ENCODE measurements at regions not wholly inside any gene's neighbourhood (a gene's known extent, or its start where the extent isn't known, plus 50 kb on each side); places are given as distances from the start of the nearest gene placed in this dataset.
A peak's percentile ranks its signal among the peaks of the same experiment; 100 is the strongest.

DNA sequence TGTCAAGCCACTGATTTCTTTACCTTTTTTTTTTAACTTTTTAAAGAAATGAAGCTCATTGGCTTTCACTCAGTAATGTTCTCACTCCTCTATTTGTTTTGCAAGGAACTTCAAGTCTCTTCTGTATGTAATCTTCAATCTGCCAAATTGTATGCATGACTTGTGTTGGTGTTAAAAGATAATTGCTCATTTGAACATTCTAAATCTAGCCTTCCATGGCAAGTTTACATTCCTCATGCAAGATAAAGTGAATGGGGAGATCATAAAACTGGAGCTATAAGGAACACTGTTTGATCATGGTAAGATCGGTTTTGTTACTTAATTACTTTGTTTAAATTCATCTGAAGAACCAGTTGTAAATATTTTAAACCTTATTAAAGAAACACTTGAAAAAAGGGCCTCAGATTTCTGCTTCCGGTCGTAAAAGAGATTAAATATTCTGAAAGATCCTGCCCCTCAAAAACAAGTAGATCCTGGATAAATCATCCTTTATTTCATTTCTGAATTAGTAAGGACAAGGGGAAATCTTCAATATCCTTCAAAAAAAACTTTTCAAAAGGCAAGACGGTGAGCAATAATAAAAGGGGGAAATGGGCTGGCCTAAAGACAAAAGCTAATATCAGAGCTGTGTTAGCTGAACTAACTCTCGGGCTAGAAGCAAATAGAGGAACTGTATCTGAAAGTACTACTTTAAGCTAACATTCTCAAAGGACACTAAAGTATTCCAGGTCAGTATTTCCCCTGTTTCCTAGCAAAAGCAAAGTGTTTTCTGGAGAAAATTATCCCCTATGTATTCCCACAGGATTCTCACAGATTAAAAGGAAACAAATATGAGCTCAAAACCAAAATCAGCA lies 107.0 kb upstream of the ATP11B start:
- no peaks in the 10 kb centered on the region for H3K36me3 ChIP-seq (replicated peaks in 1 of 2; ENCODE audit: control insufficient read depth in 1 of 2, insufficient read depth in 2 of 2, low read length in 1 of 2)
- no peak for DNase-seq
- no peak overlapping the region for H3K4me2 ChIP-seq
- H3K9me2 ChIP-seq: no peaks in the 10 kb centered on the region
- no peaks in the 10 kb centered on the region for H4K20me1 ChIP-seq (ENCODE audit: insufficient read depth)
- no peak for TF ChIP-seq SIN3A (IDR thresholded peaks at IDR 0.05; ENCODE audit: borderline replicate concordance, low read depth, low read length)
- TF ChIP-seq, protein P1, sequence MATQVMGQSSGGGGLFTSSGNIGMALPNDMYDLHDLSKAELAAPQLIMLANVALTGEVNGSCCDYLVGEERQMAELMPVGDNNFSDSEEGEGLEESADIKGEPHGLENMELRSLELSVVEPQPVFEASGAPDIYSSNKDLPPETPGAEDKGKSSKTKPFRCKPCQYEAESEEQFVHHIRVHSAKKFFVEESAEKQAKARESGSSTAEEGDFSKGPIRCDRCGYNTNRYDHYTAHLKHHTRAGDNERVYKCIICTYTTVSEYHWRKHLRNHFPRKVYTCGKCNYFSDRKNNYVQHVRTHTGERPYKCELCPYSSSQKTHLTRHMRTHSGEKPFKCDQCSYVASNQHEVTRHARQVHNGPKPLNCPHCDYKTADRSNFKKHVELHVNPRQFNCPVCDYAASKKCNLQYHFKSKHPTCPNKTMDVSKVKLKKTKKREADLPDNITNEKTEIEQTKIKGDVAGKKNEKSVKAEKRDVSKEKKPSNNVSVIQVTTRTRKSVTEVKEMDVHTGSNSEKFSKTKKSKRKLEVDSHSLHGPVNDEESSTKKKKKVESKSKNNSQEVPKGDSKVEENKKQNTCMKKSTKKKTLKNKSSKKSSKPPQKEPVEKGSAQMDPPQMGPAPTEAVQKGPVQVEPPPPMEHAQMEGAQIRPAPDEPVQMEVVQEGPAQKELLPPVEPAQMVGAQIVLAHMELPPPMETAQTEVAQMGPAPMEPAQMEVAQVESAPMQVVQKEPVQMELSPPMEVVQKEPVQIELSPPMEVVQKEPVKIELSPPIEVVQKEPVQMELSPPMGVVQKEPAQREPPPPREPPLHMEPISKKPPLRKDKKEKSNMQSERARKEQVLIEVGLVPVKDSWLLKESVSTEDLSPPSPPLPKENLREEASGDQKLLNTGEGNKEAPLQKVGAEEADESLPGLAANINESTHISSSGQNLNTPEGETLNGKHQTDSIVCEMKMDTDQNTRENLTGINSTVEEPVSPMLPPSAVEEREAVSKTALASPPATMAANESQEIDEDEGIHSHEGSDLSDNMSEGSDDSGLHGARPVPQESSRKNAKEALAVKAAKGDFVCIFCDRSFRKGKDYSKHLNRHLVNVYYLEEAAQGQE (IDR thresholded peaks at IDR 0.05; ENCODE audit: low read depth, low read length): no peak
- no peak for TF ChIP-seq FOXJ3 (CRISPR knock-in tag; IDR thresholded peaks at IDR 0.05)
- TF ChIP-seq RFX5 (IDR thresholded peaks at IDR 0.05; ENCODE audit: low read length): no peak
- no peak for TF ChIP-seq JUND (IDR thresholded peaks at IDR 0.05)
- TF ChIP-seq EZH2phosphoT487 (IDR thresholded peaks at IDR 0.05; ENCODE audit: borderline replicate concordance, low read depth): no peak
- H3K4me1 ChIP-seq (ENCODE audit: control insufficient read depth in 1 of 2, insufficient read depth in 2 of 2, low read depth in 1 of 2, low read length in 1 of 2): peaks cover 0 to 2% of the 10 kb centered on the region in 2 experiments; a peak in 1 of 4 replicates
- no peak overlapping the region for H3K4me3 ChIP-seq (ENCODE audit: low read depth in 2 of 2, low read length in 1 of 2)
- no peak overlapping the region for H3K9ac ChIP-seq
- POLR2A ChIA-PET: no interaction called here
- no peaks in the 10 kb centered on the region for H3F3A ChIP-seq (replicated peaks; ENCODE audit: insufficient read depth)
- no peaks in the 10 kb centered on the region; the same call in 1 of the 2 replicates for H3K27me3 ChIP-seq (ENCODE audit: insufficient read depth)
- H3K79me2 ChIP-seq (ENCODE audit: insufficient read depth): no peaks in the 10 kb centered on the region
- no peaks in the 10 kb centered on the region for H3K9me3 ChIP-seq
- no peak overlapping the region for H2AFZ ChIP-seq (ENCODE audit: low read depth)
- WGBS (ENCODE audit: low lambda C conversion rate): 51% methylated on average over 5 of the region's 5 CpGs
- CTCF ChIA-PET: interaction anchor here (0.8 to 5.2 kb wide), 5 partner anchors 22 to 1407 kb away, joined by 3 to 21 read pairs (median 5); no protein-coding TSS in a partner anchor
- H3K27ac ChIP-seq (ENCODE audit: low read depth in 2 of 2, low read length in 1 of 2): no peak overlapping the region

DNA sequence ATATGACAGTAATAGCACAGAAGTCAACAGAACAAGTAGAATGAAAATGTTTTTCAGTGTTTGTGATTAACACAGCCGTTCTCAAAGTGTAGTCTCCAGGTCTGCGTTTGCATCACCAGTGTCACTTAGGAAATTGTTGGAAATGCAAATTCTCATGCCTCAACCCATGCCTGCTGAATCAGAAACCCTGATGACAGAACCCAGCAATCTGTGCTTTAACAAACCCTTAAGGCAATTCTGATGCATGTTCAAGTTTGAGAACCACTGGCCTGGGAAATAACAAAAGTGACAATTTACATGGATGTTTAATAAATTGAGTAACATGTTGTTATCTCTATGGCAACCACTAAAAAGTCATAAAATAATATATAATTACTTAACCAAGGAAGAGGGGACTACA lies 103.1 kb upstream of the ATP11B start:
- Histone ChIP-seq H3K36me3 (replicated peaks in 1 of 2; ENCODE audit: control insufficient read depth in 1 of 2, insufficient read depth in 2 of 2, low read length in 1 of 2) (no peaks in the 10 kb centered on the region), H3K27me3 (ENCODE audit: insufficient read depth) (peaks cover 4% of the 10 kb centered on the region; the same call in 1 of the 2 replicates), H3K27ac (ENCODE audit: low read depth in 2 of 2, low read length in 1 of 2) (no peak overlapping the region), H4K20me1 (ENCODE audit: insufficient read depth) (no peaks in the 10 kb centered on the region), H3K4me1 (ENCODE audit: control insufficient read depth in 1 of 2, insufficient read depth in 2 of 2, low read depth in 1 of 2, low read length in 1 of 2) (peaks cover 0 to 2% of the 10 kb centered on the region in 2 experiments; a peak in 1 of 4 replicates), H3K4me3 (ENCODE audit: low read depth in 2 of 2, low read length in 1 of 2) (no peak overlapping the region), H3K4me2 (no peak overlapping the region), H3K9me3 (no peaks in the 10 kb centered on the region), H3K9ac (no peak overlapping the region), H3K79me2 (ENCODE audit: insufficient read depth) (no peaks in the 10 kb centered on the region), H3F3A (replicated peaks; ENCODE audit: insufficient read depth) (no peaks in the 10 kb centered on the region), H3K9me2 (no peaks in the 10 kb centered on the region), H2AFZ (ENCODE audit: low read depth) (no peak overlapping the region)
- CTCF ChIA-PET: no interaction called here
- TF ChIP-seq, protein P2, sequence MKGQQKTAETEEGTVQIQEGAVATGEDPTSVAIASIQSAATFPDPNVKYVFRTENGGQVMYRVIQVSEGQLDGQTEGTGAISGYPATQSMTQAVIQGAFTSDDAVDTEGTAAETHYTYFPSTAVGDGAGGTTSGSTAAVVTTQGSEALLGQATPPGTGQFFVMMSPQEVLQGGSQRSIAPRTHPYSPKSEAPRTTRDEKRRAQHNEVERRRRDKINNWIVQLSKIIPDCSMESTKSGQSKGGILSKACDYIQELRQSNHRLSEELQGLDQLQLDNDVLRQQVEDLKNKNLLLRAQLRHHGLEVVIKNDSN (IDR thresholded peaks at IDR 0.05; ENCODE audit: borderline replicate concordance, low read depth): no peak
- TF ChIP-seq, protein P3, sequence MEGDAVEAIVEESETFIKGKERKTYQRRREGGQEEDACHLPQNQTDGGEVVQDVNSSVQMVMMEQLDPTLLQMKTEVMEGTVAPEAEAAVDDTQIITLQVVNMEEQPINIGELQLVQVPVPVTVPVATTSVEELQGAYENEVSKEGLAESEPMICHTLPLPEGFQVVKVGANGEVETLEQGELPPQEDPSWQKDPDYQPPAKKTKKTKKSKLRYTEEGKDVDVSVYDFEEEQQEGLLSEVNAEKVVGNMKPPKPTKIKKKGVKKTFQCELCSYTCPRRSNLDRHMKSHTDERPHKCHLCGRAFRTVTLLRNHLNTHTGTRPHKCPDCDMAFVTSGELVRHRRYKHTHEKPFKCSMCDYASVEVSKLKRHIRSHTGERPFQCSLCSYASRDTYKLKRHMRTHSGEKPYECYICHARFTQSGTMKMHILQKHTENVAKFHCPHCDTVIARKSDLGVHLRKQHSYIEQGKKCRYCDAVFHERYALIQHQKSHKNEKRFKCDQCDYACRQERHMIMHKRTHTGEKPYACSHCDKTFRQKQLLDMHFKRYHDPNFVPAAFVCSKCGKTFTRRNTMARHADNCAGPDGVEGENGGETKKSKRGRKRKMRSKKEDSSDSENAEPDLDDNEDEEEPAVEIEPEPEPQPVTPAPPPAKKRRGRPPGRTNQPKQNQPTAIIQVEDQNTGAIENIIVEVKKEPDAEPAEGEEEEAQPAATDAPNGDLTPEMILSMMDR (IDR thresholded peaks at IDR 0.05): no peak
- TF ChIP-seq RCOR1 (IDR thresholded peaks at IDR 0.05; ENCODE audit: low read length) (peak; percentile 38; the same call in 1 of the 2 replicates), POLR2AphosphoS5 (IDR thresholded peaks at IDR 0.05; ENCODE audit: low read depth, low read length) (no peak), RXRA (IDR thresholded peaks at IDR 0.05; ENCODE audit: borderline replicate concordance, low read depth) (no peak), RAD21 (IDR thresholded peaks at IDR 0.05; ENCODE audit: low read length) (no peak)
- TF ChIP-seq, protein P4, sequence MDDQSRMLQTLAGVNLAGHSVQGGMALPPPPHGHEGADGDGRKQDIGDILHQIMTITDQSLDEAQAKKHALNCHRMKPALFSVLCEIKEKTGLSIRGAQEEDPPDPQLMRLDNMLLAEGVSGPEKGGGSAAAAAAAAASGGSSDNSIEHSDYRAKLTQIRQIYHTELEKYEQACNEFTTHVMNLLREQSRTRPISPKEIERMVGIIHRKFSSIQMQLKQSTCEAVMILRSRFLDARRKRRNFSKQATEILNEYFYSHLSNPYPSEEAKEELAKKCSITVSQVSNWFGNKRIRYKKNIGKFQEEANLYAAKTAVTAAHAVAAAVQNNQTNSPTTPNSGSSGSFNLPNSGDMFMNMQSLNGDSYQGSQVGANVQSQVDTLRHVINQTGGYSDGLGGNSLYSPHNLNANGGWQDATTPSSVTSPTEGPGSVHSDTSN (IDR thresholded peaks at IDR 0.05): no peak
- TF ChIP-seq, protein P5, sequence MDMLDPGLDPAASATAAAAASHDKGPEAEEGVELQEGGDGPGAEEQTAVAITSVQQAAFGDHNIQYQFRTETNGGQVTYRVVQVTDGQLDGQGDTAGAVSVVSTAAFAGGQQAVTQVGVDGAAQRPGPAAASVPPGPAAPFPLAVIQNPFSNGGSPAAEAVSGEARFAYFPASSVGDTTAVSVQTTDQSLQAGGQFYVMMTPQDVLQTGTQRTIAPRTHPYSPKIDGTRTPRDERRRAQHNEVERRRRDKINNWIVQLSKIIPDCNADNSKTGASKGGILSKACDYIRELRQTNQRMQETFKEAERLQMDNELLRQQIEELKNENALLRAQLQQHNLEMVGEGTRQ (IDR thresholded peaks at IDR 0.05; ENCODE audit: borderline replicate concordance, low read depth, low read length): no peak
- TF ChIP-seq, protein P6, sequence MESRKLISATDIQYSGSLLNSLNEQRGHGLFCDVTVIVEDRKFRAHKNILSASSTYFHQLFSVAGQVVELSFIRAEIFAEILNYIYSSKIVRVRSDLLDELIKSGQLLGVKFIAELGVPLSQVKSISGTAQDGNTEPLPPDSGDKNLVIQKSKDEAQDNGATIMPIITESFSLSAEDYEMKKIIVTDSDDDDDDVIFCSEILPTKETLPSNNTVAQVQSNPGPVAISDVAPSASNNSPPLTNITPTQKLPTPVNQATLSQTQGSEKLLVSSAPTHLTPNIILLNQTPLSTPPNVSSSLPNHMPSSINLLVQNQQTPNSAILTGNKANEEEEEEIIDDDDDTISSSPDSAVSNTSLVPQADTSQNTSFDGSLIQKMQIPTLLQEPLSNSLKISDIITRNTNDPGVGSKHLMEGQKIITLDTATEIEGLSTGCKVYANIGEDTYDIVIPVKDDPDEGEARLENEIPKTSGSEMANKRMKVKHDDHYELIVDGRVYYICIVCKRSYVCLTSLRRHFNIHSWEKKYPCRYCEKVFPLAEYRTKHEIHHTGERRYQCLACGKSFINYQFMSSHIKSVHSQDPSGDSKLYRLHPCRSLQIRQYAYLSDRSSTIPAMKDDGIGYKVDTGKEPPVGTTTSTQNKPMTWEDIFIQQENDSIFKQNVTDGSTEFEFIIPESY (IDR thresholded peaks at IDR 0.05; ENCODE audit: borderline replicate concordance, low read depth): no peak
- WGBS (ENCODE audit: low lambda C conversion rate): 69% methylated on average over 2 of the region's 2 CpGs
- DNase-seq: peak; percentile 17
- POLR2A ChIA-PET: no interaction called here

Data from SK-N-SH (cell line).